Mucosa of descending colon (tissue), 3 donors: ENCODE measurements at regions not wholly inside any gene's neighbourhood (a gene's known extent, or its start where the extent isn't known, plus 50 kb on each side); places are given as distances from the start of the nearest gene placed in this dataset.
"Not testable (repeated sequence)": the region's sequence is repeated elsewhere in the genome, so short reads cannot be mapped to it uniquely, and the experiment has no call there.

Experiments
- ATAC-seq: fragments of 200-7000 bp; cut with Tn5 transposase; one replicate; pipeline ENCODE4 v1.9.1; 2020; ENCODE audit warnings: mild to moderate bottlenecking, moderate library complexity
- DNase-seq, 3 donors: peaks; one replicate each; pipeline ENCODE4 v3.0.0-alpha.2; 2020
- H3K36me3 ChIP-seq: fragments of 200-600 bp; one replicate; pipeline ENCODE4 v1.8.0; 2021; ENCODE audit warnings: low read depth, mild to moderate bottlenecking
- H3K4me1 ChIP-seq: fragments of 200-600 bp; one replicate; pipeline ENCODE4 v1.8.0; 2021; ENCODE audit warnings: low read depth, mild to moderate bottlenecking
- H3K4me3 ChIP-seq: fragments of 200-600 bp; one replicate; pipeline ENCODE4 v1.8.0; 2021; ENCODE audit warnings: mild to moderate bottlenecking
- H3K9me3 ChIP-seq: fragments of 200-600 bp; one replicate; pipeline ENCODE4 v1.8.0; 2021; ENCODE audit warnings: mild to moderate bottlenecking
- CTCF ChIP-seq: fragments of 200-600 bp; IDR thresholded peaks from one replicate; pipeline ENCODE4 v1.8.0; 2022; ENCODE audit warnings: antibody characterized with exemption, mild to moderate bottlenecking
- intact Hi-C, 2 donors: fragments of 100-400 bp; cut with DNase I in 1 of 2; cut with micrococcal nuclease in 1 of 2; formaldehyde crosslinking; loops; one replicate each; pipeline versions ENCODE4 v1.11.0 to v1.11.1; 2022; cut with DNase I, micrococcal nuclease
- donor health status: DM: no; HTN: no; CAD: no; lungs with moderate emphysema.
- donor health status: DM: no; HTN: no; CAD: no.
- donor health status: DM: no; HTN: yes; CAD: no.

DNA sequence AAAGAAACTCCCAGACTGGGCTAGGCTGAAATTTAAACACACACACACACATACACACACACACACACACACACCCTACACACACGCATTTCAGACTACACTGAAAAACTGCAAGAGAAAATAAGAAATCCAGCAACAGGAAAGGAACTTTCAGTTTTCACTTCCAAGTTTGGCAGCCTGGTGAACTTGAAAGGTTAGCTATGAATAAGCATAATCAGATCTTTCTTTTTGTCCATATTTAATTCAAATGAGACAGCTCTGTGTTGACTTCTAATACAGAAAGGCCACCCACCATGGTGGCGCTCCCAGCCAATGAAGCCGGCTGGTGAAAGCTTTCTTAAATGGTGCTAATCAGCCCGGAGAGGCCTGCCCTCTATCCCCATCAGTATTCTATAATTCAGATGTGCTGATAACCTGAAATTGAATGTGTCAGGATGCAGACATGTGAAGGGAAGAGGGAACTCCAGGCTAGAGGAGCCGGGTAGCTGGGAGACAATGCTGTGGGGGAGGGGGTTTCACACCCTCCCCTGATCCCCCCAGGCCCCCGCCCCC is 108.3 kb upstream of the ZNF536 start:
- ATAC-seq (no peak), DNase-seq (no peak)
- Histone ChIP-seq H3K9me3 (no peaks in the 10 kb centered on the region), H3K4me3 (no peak overlapping the region), H3K36me3 (no peaks in the 10 kb centered on the region), H3K4me1 (no peaks in the 10 kb centered on the region)
- intact Hi-C loops = no loop called here
- TF ChIP-seq CTCF = no peak

- ATAC-seq, DNase-seq, intact Hi-C loops, H3K4me1 ChIP-seq, H3K9me3 ChIP-seq, H3K4me3 ChIP-seq, H3K36me3 ChIP-seq: not testable (repeated sequence)
Observed at GRCh38 chr19:30265918-30266317, 106.3 kb upstream of the ZNF536 start.

- TF ChIP-seq CTCF = no peak
- intact Hi-C loops = no loop called here
- Histone ChIP-seq H3K4me3 (no peak overlapping the region), H3K9me3 (no peaks in the 10 kb centered on the region), H3K36me3 (no peaks in the 10 kb centered on the region), H3K4me1 (no peaks in the 10 kb centered on the region)
- DNase-seq (no peak), ATAC-seq (no peak)
Observed at GRCh38 chr19:30266687-30267086, 105.5 kb upstream of the ZNF536 start.

GRCh38 chr19:30267332-30267731 is 104.9 kb upstream of the ZNF536 start:
- Histone ChIP-seq H3K36me3 (no peaks in the 10 kb centered on the region), H3K9me3 (no peaks in the 10 kb centered on the region), H3K4me3 (no peak overlapping the region), H3K4me1 (no peaks in the 10 kb centered on the region)
- TF ChIP-seq CTCF = no peak
- no peak for ATAC-seq
- DNase-seq = no peak
- intact Hi-C loops = no loop called here

GRCh38 chr19:30268601-30269000 is 103.6 kb upstream of the ZNF536 start:
- TF ChIP-seq CTCF = no peak
- Histone ChIP-seq H3K4me1 (no peaks in the 10 kb centered on the region), H3K36me3 (no peaks in the 10 kb centered on the region), H3K4me3 (no peak overlapping the region), H3K9me3 (peaks cover 6% of the 10 kb centered on the region)
- ATAC-seq (no peak), DNase-seq (no peak)
- intact Hi-C loops = no loop called here

GRCh38 chr19:30269638-30270037 is 102.5 kb upstream of the ZNF536 start:
- no peak overlapping the region for H3K4me3 ChIP-seq
- ATAC-seq (no peak), DNase-seq (no peak)
- intact Hi-C loops = no loop called here
- no peaks in the 10 kb centered on the region for H3K4me1 ChIP-seq
- H3K9me3 ChIP-seq = peaks cover 6% of the 10 kb centered on the region
- TF ChIP-seq CTCF = no peak
- H3K36me3 ChIP-seq = no peaks in the 10 kb centered on the region
